ENCODE measurements at regions not wholly inside any gene's neighbourhood (a gene's known extent, or its start where the extent isn't known, plus 50 kb on each side); places are given as distances from the start of the nearest gene placed in this dataset.

- Histone ChIP-seq H3K36me3 (no peaks in the 10 kb centered on the region), H3K9me3 (no peaks in the 10 kb centered on the region), H3K27me3 (peaks cover 0 to 40% (median 24%) of the 10 kb centered on the region in 7 donors), H3K4me3 (no peak overlapping the region), H3K27ac (no peak overlapping the region), H3K4me1 (peaks cover 0 to 9% (median 0%) of the 10 kb centered on the region in 9 donors)
- whole genome bisulfite sequencing, 2 donors = 72 to 83% methylated on average over 3 of the region's 3 CpGs
- no peak for DNase-seq
- TF ChIP-seq CTCF (IDR thresholded peaks at IDR 0.05) = no peak
- intact Hi-C loops (cut with DNase I) = no loop called here
- no peak for ATAC-seq
These were observed 61.3 kb upstream of the PFKP start for GRCh38 chr10:3006093-3006492.

- 85 to 97% methylated on average over 2 of the region's 2 CpGs for WGBS, 2 donors
- Histone ChIP-seq H3K27ac (no peak overlapping the region), H3K9me3 (no peaks in the 10 kb centered on the region), H3K36me3 (no peaks in the 10 kb centered on the region), H3K4me1 (no peaks in the 10 kb centered on the region), H3K27me3 (peaks cover 0 to 15% (median 8%) of the 10 kb centered on the region in 7 donors), H3K4me3 (no peak overlapping the region)
- ATAC-seq = no peak
- intact Hi-C loops (cut with DNase I) = no loop called here
- no peak for DNase-seq
- no peak for TF ChIP-seq CTCF (IDR thresholded peaks at IDR 0.05)
These were observed 65.0 kb upstream of the PFKP start for GRCh38 chr10:3002304-3002703.

GRCh38 chr10:3000048-3000447, 67.3 kb upstream of the PFKP start:
- no peak for TF ChIP-seq CTCF (IDR thresholded peaks at IDR 0.05)
- no peak for DNase-seq
- Histone ChIP-seq H3K27ac (no peak overlapping the region), H3K4me3 (no peak overlapping the region), H3K9me3 (no peaks in the 10 kb centered on the region), H3K4me1 (no peaks in the 10 kb centered on the region), H3K36me3 (no peaks in the 10 kb centered on the region), H3K27me3 (no peaks in the 10 kb centered on the region)
- no peak for ATAC-seq
- intact Hi-C loops (cut with DNase I) = no loop called here
- WGBS, 2 donors = 68 to 70% methylated on average over 2 of the region's 2 CpGs

GRCh38 chr10:2994221-2994961, 73.0 kb upstream of the PFKP start:
- ATAC-seq = no peak
- peaks cover 0 to 8% (median 0%) of the 10 kb centered on the region in 11 donors for H3K9me3 ChIP-seq

More at GRCh38 chr10:2994221-2994961, 73.0 kb upstream of the PFKP start:
- H3K4me3 ChIP-seq = no peak overlapping the region
- no peak for DNase-seq
- H3K4me1 ChIP-seq = no peaks in the 10 kb centered on the region
- intact Hi-C loops (cut with DNase I) = no loop called here
- H3K36me3 ChIP-seq = no peaks in the 10 kb centered on the region
- 65 to 71% methylated on average over 7 of the region's 7 CpGs for WGBS, 2 donors
- H3K27ac ChIP-seq = no peak overlapping the region
- H3K27me3 ChIP-seq = peaks cover 0 to 10% (median 3%) of the 10 kb centered on the region in 7 donors
- no peak for TF ChIP-seq CTCF (IDR thresholded peaks at IDR 0.05)
